Ishikawa (cell line): ENCODE measurements at regions not wholly inside any gene's neighbourhood (a gene's known extent, or its start where the extent isn't known, plus 50 kb on each side); places are given as distances from the start of the nearest gene placed in this dataset.

Experiments
- CEBPB ChIP-seq: IDR thresholded peaks from 2 replicates; pipeline ENCODE4 v1.6.1; 2012
- CREB1 ChIP-seq: IDR thresholded peaks from 2 replicates; pipeline ENCODE4 v1.6.1; 2012; ENCODE audit warnings: low read depth
- EGR1 ChIP-seq: IDR thresholded peaks from 2 replicates; pipeline ENCODE4 v1.6.1; 2012
- EP300 ChIP-seq: IDR thresholded peaks from 2 replicates; pipeline ENCODE4 v1.6.1; 2012; ENCODE audit warnings: borderline replicate concordance
- FOXM1 ChIP-seq: IDR thresholded peaks from 2 replicates; pipeline ENCODE4 v1.6.1; 2012; ENCODE audit warnings: low read depth, borderline replicate concordance
- MAX ChIP-seq: IDR thresholded peaks from 2 replicates; pipeline ENCODE4 v1.6.1; 2012
- NFIC ChIP-seq: IDR thresholded peaks from 2 replicates; pipeline ENCODE4 v1.6.1; 2012
- RAD21 ChIP-seq: IDR thresholded peaks from 2 replicates; pipeline ENCODE4 v1.6.1; 2012; ENCODE audit warnings: low read depth
- REST ChIP-seq: IDR thresholded peaks from 2 replicates; pipeline ENCODE4 v1.6.1; 2012; ENCODE audit warnings: low read depth, mild to moderate bottlenecking
- TAF1 ChIP-seq: IDR thresholded peaks from 2 replicates; pipeline ENCODE4 v1.6.1; 2012; ENCODE audit warnings: low read depth, mild to moderate bottlenecking
- TCF12 ChIP-seq: IDR thresholded peaks from 2 replicates; pipeline ENCODE4 v1.6.1; 2012; ENCODE audit warnings: low read depth
- TEAD4 ChIP-seq: IDR thresholded peaks from 2 replicates; pipeline ENCODE4 v1.6.1; 2012
- USF1 ChIP-seq: IDR thresholded peaks from 2 replicates; pipeline ENCODE4 v1.6.1; 2012
- YY1 ChIP-seq: IDR thresholded peaks from 2 replicates; pipeline ENCODE4 v1.6.1; 2012; ENCODE audit warnings: low read depth
- ZBTB7A ChIP-seq: IDR thresholded peaks from 2 replicates; pipeline ENCODE4 v1.6.1; 2012; ENCODE audit warnings: low read depth

GRCh38 chr18:29034113-29034856, 857.4 kb upstream of the CDH2 start:
- TF ChIP-seq REST (no peak), NFIC (no peak), RAD21 (no peak), TEAD4 (no peak), CREB1 (no peak)

- TF ChIP-seq FOXM1 (no peak), EP300 (no peak), NFIC (no peak), MAX (no peak), ZBTB7A (no peak), CREB1 (no peak), TEAD4 (no peak), USF1 (no peak), CEBPB (no peak)
Measured at GRCh38 chr18:29028560-29028959, 851.6 kb upstream of the CDH2 start.

GRCh38 chr18:29018976-29019375, 842.0 kb upstream of the CDH2 start:
- TF ChIP-seq TEAD4 (no peak), USF1 (no peak), TAF1 (no peak), YY1 (no peak), NFIC (no peak), CEBPB (no peak), RAD21 (no peak), MAX (no peak), REST (no peak), FOXM1 (no peak), CREB1 (no peak), EP300 (no peak), ZBTB7A (no peak), EGR1 (no peak), TCF12 (no peak)

- no peak for TF ChIP-seq USF1
- no peak for TF ChIP-seq YY1
- no peak for TF ChIP-seq EP300
Measured at GRCh38 chr18:29012883-29013465, 836.0 kb upstream of the CDH2 start.

GRCh38 chr18:29012364-29012763, 835.4 kb upstream of the CDH2 start:
- no peak for TF ChIP-seq NFIC
- TF ChIP-seq FOXM1, result no peak
- no peak for TF ChIP-seq EGR1
- no peak for TF ChIP-seq TEAD4
- TF ChIP-seq USF1, result no peak
- no peak for TF ChIP-seq ZBTB7A
